ENCODE measurements at regions not wholly inside any gene's neighbourhood (a gene's known extent, or its start where the extent isn't known, plus 50 kb on each side); places are given as distances from the start of the nearest gene placed in this dataset.
A peak's percentile ranks its signal among the peaks of the same experiment; 100 is the strongest.
"Not testable (repeated sequence)": the region's sequence is repeated elsewhere in the genome, so short reads cannot be mapped to it uniquely, and the experiment has no call there.

GRCh38 chr5:54792611-54793404 lies 192.6 kb downstream of the ESM1 start:
- DNase-seq (ENCODE audit: low spot score) = no peak
- Histone ChIP-seq H3K27ac (peak overlapping the region in 1 of 2 donors; percentile 49), H3K4me3 (no peak overlapping the region)
- no peak for TF ChIP-seq CTCF (IDR thresholded peaks at IDR 0.05)

- not testable (repeated sequence) for H3K27ac ChIP-seq; DNase-seq (ENCODE audit: low spot score); H3K4me3 ChIP-seq
These were observed 197.5 kb downstream of the ESM1 start for GRCh38 chr5:54787910-54788309.

GRCh38 chr5:54785729-54786591 lies 199.4 kb downstream of the ESM1 start:
- no peak for DNase-seq (ENCODE audit: low spot score)
- TF ChIP-seq CTCF (IDR thresholded peaks at IDR 0.05) = no peak
- H3K27ac ChIP-seq = peak overlapping the region; percentile 16 to 27
- no peak overlapping the region for H3K4me3 ChIP-seq

- no peak for TF ChIP-seq CTCF (IDR thresholded peaks at IDR 0.05)
- no peak for DNase-seq (ENCODE audit: low spot score)
- H3K4me3 ChIP-seq = no peak overlapping the region
- no peak overlapping the region for H3K27ac ChIP-seq
These were observed 206.6 kb downstream of the ESM1 start for GRCh38 chr5:54778783-54779182.

GRCh38 chr5:54775645-54776044 lies 209.7 kb downstream of the ESM1 start:
- no peak for DNase-seq (ENCODE audit: low spot score)
- Histone ChIP-seq H3K27ac (peak overlapping the region; percentile 35 to 62), H3K4me3 (no peak overlapping the region)
- TF ChIP-seq CTCF (IDR thresholded peaks at IDR 0.05) = no peak

- Histone ChIP-seq H3K4me3 (peak overlapping the region; percentile 23), H3K27ac (peak overlapping the region; percentile 16 to 62)
- no peak for TF ChIP-seq CTCF (IDR thresholded peaks at IDR 0.05)
- DNase-seq (ENCODE audit: low spot score) = peak; percentile 89
These were observed 210.9 kb downstream of the ESM1 start for GRCh38 chr5:54774281-54775170.

GRCh38 chr5:54772684-54773083 lies 212.7 kb downstream of the ESM1 start:
- Histone ChIP-seq H3K4me3 (no peak overlapping the region), H3K27ac (no peak overlapping the region)
- no peak for TF ChIP-seq CTCF (IDR thresholded peaks at IDR 0.05)
- DNase-seq (ENCODE audit: low spot score) = no peak
